GM12864 (cell line): ENCODE measurements at regions not wholly inside any gene's neighbourhood (a gene's known extent, or its start where the extent isn't known, plus 50 kb on each side); places are given as distances from the start of the nearest gene placed in this dataset.
"Not testable (repeated sequence)": the region's sequence is repeated elsewhere in the genome, so short reads cannot be mapped to it uniquely, and the experiment has no call there.

Experiments used
- DNase-seq: peaks from one replicate; pipeline ENCODE4 v3.0.0-alpha.2; 2011; ENCODE audit warnings: low read depth
- H3K4me3 ChIP-seq: 2 replicates; pipeline ENCODE4 v1.5.1; 2011; ENCODE audit warnings: mild to moderate bottlenecking, low read depth, low read length, control low read depth
- TF ChIP-seq, protein P1 (sequence below): IDR thresholded peaks from 2 replicates; pipeline ENCODE4 v1.5.1; 2011; ENCODE audit warnings: low read depth, mild to moderate bottlenecking, moderate library complexity, low read length, control low read depth, inconsistent platforms; ENCODE audit errors: missing control alignments

DNA sequence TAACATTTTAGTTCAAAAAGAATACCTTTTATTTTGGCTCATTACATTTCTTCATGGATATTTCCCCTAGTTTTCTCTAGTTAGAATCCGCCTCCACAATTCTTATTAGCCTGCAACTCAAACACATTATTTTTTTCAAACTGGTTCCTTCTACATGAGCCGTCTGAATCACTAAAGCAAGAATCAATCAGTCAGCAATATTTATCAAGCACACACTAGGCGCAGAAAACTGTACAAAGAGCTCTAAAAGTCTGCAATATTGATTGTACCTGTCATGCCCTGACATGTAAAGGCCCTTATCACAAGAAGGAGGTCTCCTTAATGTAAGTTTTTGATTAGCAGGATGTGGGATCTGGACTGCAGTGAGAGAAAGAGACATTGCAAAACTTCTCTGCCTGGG lies 94.8 kb upstream of the CENPE start:
- H3K4me3 ChIP-seq, result no peak overlapping the region
- TF ChIP-seq, protein P1, sequence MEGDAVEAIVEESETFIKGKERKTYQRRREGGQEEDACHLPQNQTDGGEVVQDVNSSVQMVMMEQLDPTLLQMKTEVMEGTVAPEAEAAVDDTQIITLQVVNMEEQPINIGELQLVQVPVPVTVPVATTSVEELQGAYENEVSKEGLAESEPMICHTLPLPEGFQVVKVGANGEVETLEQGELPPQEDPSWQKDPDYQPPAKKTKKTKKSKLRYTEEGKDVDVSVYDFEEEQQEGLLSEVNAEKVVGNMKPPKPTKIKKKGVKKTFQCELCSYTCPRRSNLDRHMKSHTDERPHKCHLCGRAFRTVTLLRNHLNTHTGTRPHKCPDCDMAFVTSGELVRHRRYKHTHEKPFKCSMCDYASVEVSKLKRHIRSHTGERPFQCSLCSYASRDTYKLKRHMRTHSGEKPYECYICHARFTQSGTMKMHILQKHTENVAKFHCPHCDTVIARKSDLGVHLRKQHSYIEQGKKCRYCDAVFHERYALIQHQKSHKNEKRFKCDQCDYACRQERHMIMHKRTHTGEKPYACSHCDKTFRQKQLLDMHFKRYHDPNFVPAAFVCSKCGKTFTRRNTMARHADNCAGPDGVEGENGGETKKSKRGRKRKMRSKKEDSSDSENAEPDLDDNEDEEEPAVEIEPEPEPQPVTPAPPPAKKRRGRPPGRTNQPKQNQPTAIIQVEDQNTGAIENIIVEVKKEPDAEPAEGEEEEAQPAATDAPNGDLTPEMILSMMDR, result no peak
- DNase-seq, result no peak

DNA sequence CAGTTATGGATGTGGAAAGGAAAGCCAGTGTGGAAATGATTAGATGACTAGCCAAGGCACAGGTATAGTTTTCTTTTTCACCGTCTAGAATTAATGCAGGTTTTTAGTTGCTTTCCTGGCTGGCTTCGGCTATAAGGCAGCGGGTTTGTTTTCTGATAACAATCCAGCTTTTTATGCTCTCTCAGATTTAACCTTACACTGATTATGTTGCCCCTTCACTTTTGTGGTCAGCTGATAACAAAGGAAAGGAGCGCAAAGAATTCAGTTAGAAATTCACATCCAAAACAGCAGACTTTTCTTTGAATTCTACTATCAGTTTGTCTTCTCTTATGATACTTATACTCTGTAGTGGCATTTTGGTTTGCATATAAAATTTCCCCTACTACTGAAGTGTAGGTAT lies 94.2 kb upstream of the CENPE start:
- TF ChIP-seq, protein P1, result no peak
- no peak overlapping the region for H3K4me3 ChIP-seq
- DNase-seq, result no peak

- TF ChIP-seq, protein P1, result no peak
- DNase-seq, result no peak
These were observed 91.0 kb upstream of the CENPE start for GRCh38 chr4:103289186-103289585.

DNA sequence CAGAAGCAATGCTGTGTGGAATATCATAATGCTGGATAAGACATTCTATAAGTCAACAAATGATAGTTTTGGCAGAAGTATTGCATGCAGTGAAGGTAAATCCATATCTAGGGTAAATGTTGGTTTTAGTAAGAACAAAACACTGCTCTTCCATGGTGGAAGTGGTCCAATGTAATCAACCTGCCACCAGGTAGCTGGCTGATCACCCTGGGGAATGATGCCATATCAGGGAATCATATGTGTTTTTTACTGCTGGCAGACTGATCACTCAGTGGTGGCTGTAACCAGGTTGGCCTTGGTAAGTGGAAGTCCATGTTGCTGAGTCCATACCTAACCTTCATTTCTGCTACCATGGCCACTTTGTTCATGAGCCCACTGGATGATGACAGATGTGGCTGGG lies 74.0 kb upstream of the CENPE start:
- TF ChIP-seq, protein P1, result no peak
- DNase-seq, result no peak
- no peak overlapping the region for H3K4me3 ChIP-seq

More at GRCh38 chr4:103289186-103289585, 91.0 kb upstream of the CENPE start:
- no peak overlapping the region for H3K4me3 ChIP-seq

DNA sequence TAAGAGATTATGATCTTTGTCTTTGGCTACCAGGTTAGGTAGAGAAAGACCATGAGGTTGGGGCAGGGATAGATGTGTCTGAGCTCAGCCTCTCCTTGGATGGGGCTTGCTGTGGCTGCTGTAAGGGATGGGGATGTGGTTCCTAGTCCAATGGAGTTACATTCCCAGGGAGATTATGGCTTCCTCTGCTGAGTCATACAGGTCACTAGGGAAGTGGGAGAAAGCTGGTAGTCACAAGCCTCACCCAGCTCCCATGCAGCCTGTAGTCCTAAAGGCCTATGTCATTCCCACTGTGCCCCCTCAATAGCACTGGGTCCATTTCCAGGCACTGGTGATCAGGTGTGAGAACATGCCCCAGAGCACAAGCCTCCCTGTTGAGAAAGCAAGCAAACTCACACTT lies 70.6 kb upstream of the CENPE start:
- no peak overlapping the region for H3K4me3 ChIP-seq
- no peak for DNase-seq
- TF ChIP-seq, protein P1, result no peak

GRCh38 chr4:103264905-103265304 lies 66.8 kb upstream of the CENPE start:
- TF ChIP-seq, protein P1, result no peak
- DNase-seq, result no peak
- no peak overlapping the region for H3K4me3 ChIP-seq

DNA sequence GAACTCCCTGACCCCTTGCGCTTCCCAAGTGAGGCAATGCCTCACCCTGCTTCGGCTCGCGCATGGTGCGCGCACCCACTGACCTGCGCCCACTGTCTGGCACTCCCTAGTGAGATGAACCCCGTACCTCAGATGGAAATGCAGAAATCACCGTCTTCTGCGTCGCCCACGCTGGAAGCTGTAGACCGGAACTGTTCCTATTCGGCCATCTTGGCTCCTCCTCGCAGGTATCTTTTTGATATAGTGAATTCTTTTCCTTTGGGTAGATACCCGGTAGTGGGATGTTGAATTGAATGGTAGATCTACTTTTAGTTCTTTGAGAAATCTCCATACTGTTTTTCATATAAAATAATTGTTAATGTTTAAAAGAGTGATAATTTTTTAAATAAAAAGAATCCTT lies 57.9 kb upstream of the CENPE start:
- DNase-seq, result not testable (repeated sequence)

More for the DNA sequence above, 57.9 kb upstream of the CENPE start:
- H3K4me3 ChIP-seq, result not testable (repeated sequence)
